Coronary artery (tissue), 2 donors: ENCODE measurements at regions not wholly inside any gene's neighbourhood (a gene's known extent, or its start where the extent isn't known, plus 50 kb on each side); places are given as distances from the start of the nearest gene placed in this dataset.
"Not testable (repeated sequence)": the region's sequence is repeated elsewhere in the genome, so short reads cannot be mapped to it uniquely, and the experiment has no call there.

Source experiments
- DNase-seq: peaks from one replicate; pipeline ENCODE4 v3.0.0-alpha.2; 2017; ENCODE audit warnings: low spot score
- H3K27ac ChIP-seq, 2 donors: fragments of 200-600 bp; sonication (generic); one replicate each; pipeline ENCODE4 v1.5.1; 2016 to 2019
- H3K4me3 ChIP-seq: fragments of 200-600 bp; sonication (generic); 2 replicates; pipeline ENCODE4 v1.5.1; 2016; ENCODE audit warnings: mild to moderate bottlenecking, moderate library complexity
- TF ChIP-seq, protein P1 (sequence below): fragments of 200-600 bp; sonication (generic); IDR thresholded peaks from one replicate; pipeline ENCODE4 v1.5.1; 2019; ENCODE audit warnings: antibody characterized with exemption

DNA sequence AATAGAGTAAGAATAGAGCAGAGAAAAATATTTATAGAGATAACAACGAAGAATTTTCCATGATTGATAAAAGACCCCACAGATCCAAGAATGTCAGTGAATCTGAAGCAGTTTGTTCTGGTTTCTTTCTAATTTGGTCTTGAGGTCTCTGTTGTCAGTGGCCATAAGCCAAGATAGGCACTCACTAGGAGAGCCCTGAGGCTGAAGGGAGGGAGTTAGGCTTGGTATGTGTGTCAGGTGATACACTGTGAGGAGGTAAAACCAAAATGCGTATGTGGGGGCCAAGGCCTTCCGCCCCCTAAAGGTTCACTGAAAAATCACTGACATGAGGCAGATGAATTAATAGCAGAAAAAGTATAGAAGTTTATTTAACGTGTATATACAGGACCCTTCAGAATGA, 382.3 kb upstream of the HTR2C start:
- H3K4me3 ChIP-seq = no peak overlapping the region
- no peak for DNase-seq
- TF ChIP-seq, protein P1, sequence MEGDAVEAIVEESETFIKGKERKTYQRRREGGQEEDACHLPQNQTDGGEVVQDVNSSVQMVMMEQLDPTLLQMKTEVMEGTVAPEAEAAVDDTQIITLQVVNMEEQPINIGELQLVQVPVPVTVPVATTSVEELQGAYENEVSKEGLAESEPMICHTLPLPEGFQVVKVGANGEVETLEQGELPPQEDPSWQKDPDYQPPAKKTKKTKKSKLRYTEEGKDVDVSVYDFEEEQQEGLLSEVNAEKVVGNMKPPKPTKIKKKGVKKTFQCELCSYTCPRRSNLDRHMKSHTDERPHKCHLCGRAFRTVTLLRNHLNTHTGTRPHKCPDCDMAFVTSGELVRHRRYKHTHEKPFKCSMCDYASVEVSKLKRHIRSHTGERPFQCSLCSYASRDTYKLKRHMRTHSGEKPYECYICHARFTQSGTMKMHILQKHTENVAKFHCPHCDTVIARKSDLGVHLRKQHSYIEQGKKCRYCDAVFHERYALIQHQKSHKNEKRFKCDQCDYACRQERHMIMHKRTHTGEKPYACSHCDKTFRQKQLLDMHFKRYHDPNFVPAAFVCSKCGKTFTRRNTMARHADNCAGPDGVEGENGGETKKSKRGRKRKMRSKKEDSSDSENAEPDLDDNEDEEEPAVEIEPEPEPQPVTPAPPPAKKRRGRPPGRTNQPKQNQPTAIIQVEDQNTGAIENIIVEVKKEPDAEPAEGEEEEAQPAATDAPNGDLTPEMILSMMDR = no peak
- H3K27ac ChIP-seq = no peak overlapping the region

DNA sequence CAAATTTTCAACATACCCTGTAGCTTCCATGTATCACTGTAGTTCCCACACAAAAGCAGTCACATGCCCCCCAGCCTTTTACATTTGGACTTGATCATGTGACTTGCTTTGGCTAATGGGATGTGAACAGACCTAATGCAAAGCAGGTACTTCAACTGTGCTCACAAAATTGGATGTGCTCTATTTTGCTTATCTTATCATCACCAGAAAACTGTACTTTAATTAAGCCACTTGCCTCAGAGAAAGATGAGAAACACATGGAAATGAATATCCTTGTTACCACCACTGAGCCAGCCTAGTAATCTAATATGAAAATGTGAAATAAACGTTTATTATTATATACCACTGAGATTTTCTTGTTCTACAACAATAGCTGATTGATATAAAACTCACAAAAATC, 402.7 kb upstream of the HTR2C start:
- TF ChIP-seq, protein P1 = no peak
- Histone ChIP-seq H3K27ac (no peak overlapping the region), H3K4me3 (no peak overlapping the region)
- no peak for DNase-seq

DNA sequence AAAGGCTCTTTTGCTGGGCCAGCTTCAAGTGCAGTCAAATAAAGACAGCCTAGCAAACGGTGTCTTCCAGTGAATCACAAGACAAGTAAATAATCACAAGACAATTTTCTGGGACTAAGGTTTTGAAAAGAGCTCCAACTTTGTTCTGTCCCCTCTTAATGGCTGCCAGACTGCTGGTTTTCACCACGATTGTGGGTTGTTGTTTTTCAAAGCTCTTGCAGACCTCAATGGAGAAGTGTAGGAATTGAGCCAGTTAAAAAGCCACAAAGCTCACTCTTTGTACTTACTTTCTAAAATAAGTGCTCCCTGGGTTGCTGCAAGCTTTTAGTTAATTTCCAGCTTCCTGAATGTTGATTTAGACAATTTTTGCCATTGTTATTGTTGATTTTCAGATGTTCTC, 405.8 kb upstream of the HTR2C start:
- TF ChIP-seq, protein P1 = no peak
- H3K27ac ChIP-seq = no peak overlapping the region
- DNase-seq = no peak
- H3K4me3 ChIP-seq = no peak overlapping the region

DNA sequence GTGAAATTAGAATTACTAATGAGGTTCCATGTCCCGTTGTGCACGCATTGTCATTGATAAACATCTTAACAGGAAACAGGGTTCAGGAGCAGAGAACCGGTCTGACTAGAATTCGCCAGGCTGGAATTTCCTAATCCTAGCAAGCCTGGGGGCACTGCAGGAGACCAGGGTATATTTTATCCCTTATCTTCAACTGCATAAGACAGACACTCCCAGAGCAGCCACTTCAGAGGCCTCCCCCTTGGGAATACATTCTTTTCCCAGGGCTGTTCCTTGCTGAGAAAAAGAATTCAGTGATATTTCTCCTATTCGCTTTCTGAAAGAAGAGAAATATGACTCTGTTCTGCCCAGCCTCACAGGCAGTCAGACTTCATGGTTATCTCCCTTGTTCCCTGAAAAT, 416.6 kb upstream of the HTR2C start:
- not testable (repeated sequence) for DNase-seq, H3K27ac ChIP-seq, H3K4me3 ChIP-seq

DNA sequence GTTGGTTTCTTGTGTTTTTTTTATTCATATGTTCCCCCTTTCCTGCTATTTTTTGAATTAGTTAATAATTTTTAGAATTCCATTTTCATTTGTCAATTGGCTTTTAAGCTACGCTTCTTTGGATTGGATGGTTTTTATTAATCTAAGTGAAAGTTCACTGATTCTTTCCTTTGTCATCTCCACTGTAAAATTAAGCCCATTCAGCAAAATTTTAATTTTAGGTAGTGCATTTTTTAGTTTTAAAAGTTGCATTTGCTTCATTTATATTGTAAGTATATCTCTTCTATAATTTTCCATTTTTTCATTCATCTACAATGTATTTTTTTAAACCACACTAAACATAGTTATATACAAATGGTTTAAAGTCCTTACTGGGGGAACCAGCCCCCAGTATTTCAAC, 417.3 kb upstream of the HTR2C start:
- DNase-seq = no peak
- Histone ChIP-seq H3K27ac (no peak overlapping the region), H3K4me3 (no peak overlapping the region)
- TF ChIP-seq, protein P1 = no peak

DNA sequence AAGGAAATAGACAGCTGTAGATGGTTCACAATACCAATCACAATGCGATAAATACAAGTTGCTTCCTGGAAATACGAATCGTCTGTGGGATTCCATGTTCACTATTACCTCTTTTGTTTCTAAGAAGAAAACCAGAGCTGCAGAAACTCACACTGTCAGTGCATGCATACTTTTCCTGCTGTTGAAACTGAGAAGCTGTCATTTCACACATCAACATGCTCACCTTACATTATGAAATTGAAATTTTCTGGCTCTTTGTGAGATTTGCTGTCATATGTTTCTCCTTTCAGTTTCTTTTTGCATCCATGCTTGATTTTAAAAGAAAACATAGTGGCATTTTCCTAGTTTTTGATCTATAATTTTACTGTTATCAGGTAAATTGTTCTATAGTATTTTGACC, 418.3 kb upstream of the HTR2C start:
- Histone ChIP-seq H3K4me3 (no peak overlapping the region), H3K27ac (no peak overlapping the region)
- DNase-seq = no peak
- TF ChIP-seq, protein P1 = no peak

DNA sequence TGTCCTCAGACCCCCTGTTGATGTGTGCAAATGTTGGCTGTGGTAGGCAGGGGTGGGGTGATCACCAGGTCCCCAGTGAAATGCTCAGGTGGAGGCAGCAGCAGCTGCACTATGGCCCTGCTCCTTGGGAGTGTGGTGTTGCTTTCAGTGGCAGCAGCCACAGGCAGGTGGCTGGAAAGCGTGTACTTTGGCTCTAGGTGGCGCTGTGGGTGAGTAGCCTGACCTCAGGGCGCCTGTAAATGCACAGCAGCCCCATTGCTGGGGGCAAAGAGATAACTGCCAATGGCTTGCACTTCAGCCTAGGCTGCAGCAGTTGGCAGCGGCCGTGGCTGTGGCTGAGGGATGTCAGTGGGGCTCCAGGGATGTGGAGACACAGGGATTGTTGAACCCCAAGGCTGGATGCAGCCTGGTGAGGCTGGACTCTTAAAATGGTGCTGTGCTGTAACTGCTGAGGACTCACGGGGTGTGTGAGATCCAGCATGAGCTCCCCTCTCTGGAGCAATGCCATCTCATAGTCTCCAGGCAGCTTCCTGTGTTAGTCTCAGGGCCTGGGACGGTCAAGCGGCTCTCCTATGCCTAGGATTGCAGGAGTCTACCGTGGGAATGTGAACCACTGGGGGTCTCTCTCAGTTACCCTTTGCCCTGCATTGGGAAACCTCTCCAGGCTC, 421.7 kb upstream of the HTR2C start:
- TF ChIP-seq, protein P1 = no peak
- DNase-seq = no peak
- Histone ChIP-seq H3K4me3 (no peak overlapping the region), H3K27ac (no peak overlapping the region)
